IPS-18c (cell line): ENCODE measurements at regions not wholly inside any gene's neighbourhood (a gene's known extent, or its start where the extent isn't known, plus 50 kb on each side); places are given as distances from the start of the nearest gene placed in this dataset.

ENCODE experiments used
- H3K4me3 ChIP-seq: 2 replicates; pipeline ENCODE4 v1.7.0; 2013; ENCODE audit warnings: low read depth, mild to moderate bottlenecking, low read length, moderate library complexity; ENCODE audit not compliant: insufficient read depth
- H3K9me3 ChIP-seq: one replicate; pipeline ENCODE4 v1.6.1; 2013; ENCODE audit warnings: mild to moderate bottlenecking, low read length, moderate library complexity; ENCODE audit not compliant: control insufficient read depth, insufficient read depth

DNA sequence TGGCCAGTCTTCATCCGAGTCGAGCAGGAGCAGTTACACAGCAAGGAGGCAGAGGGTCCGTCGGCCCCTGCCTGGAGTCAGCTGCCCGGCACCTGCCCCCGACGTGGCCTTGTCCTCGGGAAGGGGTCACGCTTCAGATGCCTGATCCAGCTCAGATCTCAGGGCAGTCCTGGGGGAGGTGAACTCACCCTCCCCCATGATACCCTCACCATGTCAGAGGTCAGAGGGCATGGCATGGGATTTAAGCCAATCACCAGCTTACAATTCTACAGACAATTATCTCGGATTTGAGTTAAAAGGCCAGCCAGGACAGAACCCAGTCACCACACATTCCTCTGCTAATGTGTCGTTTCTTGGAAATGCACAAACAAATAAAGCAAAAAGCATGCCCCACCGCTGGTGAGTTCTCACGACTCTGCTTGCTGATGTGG lies 211.3 kb downstream of the FOXL1 start:
- no peak overlapping the region for H3K4me3 ChIP-seq
- H3K9me3 ChIP-seq, result no peaks in the 10 kb centered on the region

DNA sequence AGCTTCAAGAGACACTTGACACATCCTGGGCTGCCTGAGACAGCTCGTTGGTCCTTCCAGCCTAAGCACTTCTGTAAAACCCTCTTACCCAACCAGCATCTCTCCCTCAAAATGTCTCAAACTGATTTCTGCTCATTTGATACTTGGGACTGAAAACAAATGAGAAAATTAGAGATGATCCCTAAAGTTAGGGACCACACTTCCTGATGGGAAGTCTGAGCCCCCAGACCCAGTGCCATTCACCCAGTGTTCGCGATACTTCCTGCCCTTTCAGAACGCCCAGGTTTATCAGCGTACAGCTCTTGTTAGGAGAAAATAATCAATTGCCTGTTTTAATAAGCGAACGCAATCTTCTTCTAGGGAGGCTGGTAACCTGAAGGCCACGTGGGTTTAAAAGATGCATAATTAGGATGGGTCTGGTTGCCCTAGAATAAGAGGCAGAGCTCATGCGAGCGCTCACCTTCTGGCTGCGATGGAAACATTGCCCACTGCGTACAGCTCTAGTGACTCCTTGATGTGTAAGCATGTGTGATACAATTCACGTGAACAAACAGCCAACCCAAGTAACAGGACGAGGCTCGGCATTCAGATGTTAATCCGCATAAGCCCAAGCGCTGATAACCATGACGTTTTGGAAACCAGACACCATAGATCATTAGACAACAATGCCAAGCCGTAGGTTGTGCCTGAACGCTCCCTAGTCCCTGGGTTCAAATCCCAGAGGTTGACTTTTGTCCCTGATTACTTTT lies 213.1 kb downstream of the FOXL1 start:
- Histone ChIP-seq H3K4me3 (no peak overlapping the region), H3K9me3 (no peaks in the 10 kb centered on the region)

DNA sequence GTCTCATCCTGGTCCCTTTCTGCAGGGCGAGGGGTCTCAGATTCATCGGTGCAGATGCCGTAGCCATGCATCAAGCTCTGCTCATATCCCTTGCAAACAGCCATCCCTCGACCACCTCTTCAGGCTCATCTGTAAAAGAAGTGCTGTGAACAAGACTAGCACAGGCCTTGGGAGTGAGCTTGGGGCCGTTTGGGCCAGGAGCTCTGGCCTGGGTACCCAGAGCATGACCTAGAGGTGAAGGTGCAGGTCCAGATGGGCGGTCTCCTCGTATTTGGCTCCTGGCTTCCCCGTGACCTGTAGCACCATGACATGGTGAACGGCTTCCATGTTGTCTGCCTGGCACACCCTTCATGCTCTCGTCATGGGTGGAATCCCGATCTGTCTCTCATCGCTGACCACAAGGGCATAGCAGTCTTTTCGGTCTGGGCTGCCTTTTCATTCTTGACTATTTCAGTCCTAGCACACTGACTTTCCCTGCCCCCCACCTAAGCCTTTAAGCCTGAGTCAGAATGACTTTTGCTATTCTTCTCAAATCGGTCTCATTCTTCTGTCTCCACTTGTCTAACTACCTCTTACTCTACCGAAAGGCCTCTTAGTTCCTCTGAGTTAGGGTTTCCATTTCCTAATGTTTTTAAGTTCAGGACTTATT lies 216.0 kb downstream of the FOXL1 start:
- H3K4me3 ChIP-seq, result no peak overlapping the region
- H3K9me3 ChIP-seq, result no peaks in the 10 kb centered on the region

DNA sequence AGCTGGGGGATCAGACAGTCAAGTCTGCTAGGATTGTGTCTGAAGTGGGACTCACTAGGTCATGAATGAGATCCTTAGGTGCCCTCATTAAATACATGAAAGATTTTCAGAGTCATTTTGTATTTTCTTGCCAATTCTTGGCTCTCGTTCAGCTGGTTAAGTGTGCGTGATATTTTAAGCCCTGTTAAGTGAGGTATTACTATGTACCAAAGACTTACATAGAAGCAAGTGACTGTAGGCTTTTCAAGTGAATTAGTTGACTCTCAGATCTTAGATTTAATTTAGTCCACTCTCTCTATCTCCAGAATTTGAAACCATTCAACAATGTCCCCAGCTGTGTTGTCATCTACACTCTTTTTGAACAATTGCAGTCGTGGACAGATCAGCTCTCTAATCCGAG lies 219.4 kb downstream of the FOXL1 start:
- no peaks in the 10 kb centered on the region for H3K9me3 ChIP-seq
- no peak overlapping the region for H3K4me3 ChIP-seq

DNA sequence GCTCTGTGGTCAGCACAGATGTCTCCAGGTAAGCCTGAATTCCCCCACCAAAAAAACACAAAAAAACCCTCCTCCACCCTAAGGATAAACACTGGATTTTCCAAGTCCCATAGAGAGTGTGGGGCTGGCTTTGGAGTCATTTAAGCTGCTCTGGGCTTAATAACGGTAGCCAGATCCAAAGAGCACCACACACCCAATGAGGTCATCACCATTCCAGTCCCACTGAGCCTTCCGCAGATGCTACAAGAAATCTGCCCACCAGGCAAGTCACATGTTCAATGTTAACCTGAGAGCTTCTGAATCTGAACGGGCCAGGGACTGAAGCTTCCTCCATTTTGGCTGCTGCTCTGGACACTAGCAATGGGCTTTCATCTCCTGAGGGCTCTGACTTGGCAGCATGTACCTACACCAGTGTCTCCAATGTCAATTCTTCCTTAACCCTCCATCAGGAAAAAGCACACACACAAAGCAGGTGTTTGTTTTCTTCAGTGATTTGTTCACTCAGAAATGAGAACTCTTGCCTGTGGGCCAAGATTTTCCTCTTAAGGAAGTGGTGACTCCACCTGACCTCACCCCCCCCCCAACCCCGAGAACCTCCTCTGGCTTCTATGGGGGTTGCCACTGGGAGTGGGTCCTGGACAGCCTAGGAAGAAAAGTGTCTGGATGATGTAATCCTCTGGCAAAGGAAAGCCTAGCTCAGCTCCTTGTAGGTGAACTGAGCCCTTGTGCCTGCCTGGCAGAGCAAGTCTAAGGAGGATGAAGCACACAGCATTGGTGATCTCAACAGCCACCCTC lies 220.1 kb downstream of the FOXL1 start:
- Histone ChIP-seq H3K4me3 (no peak overlapping the region), H3K9me3 (no peaks in the 10 kb centered on the region)

DNA sequence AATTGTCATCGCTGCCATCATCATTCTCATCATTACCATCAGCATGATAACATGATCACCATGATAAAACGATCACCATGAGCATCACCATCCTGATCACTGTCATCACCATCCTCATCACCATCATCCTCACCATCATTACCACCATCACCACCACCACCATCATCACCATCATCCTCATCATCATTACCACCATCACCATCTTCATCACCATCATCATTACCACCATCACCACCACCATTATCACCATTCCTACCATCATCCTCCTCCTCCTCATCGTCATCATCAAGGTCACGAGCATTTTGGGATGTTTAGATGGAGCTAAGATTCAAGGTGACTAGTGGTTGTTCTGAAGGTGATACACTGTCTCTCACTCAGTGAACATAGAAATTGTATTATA lies 221.0 kb downstream of the FOXL1 start:
- Histone ChIP-seq H3K4me3 (no peak overlapping the region), H3K9me3 (no peaks in the 10 kb centered on the region)

DNA sequence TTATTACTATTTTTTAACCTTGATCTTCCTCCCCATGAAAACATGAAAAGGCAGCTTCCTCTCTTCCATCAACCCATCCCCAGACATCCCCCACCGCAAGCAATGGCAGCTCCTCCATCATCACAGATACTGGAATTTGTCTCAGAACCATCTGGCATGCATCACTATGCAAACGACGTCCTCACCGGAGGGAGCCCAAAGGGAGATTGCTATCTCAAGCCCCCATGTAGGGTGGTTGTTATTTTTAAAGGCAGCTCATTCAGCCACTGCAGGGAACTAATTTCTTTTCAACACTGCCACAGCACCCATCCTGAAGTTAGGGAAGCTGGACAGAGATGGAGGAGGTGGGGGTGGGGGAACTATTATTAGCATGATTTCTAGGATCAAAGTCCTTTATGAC lies 222.5 kb downstream of the FOXL1 start:
- no peaks in the 10 kb centered on the region for H3K9me3 ChIP-seq
- H3K4me3 ChIP-seq, result no peak overlapping the region

DNA sequence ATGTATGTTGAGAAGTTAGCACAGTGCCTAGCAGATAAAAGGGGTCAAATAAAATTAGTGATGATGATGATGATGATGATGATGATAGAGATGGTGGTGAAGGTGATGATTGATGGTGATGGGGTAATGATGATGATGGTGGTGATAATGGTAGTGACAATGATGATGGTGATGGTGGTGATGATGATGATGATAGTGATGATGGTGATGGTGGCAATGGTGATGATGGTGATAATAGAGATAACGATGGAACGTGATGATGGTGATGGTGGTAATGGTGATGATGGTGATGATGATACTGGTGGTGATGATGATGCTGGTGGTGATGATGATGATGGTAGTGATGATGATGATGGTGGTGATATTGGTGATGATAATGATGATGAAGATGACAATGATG lies 223.7 kb downstream of the FOXL1 start:
- peaks cover 2% of the 10 kb centered on the region for H3K9me3 ChIP-seq
- H3K4me3 ChIP-seq, result no peak overlapping the region

DNA sequence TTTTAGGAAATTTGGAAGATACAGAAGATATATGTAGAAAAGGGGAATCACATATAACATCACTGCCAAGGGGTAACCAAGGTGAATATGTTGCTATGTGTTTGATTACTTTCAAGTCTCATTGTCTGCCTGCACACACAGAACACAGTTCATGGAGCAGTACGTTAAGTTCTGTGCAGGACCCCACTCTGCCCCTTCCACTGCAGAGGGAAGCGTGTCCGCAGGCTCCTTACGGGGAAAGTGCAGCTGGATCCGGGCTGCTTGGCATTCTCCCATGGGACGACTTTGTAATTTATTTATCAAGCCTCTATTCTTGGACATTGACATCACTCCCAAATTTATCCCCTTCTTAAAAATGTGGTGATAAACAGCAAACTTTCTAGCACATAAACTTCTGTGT lies 226.8 kb downstream of the FOXL1 start:
- Histone ChIP-seq H3K9me3 (peaks cover 2% of the 10 kb centered on the region), H3K4me3 (no peak overlapping the region)

DNA sequence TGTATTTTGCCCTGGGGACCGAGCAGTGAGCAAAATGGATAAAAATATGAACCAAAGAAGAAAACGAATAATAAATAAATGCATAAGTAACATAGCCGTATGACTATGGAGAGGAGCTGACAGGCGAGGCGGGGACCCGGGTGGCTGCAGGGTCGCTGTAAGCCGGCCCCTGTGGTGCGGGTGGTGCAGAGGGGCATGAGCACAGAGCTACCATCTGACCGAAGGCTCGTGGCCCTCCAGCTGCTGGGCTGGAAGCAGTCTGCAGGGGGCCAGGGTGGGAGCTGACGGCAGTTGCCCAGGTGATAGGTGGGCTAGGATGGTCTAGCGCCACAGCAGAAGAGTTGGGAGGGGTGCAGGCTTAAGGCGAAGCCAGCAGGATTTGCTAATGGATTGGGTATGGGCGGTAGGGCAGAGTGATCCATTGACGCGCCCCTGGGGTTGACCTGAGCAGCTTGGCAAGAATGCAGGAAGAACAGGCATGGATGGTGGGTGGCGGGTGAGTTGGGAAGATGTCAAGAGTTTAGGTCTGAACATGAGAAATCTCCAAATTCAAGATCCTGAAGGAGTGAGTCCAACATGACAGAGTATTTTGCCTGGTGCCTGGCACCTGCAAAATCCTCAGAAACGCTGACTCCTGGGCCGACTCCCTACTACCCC lies 228.0 kb downstream of the FOXL1 start:
- Histone ChIP-seq H3K4me3 (peak overlapping the region; percentile 34), H3K9me3 (peaks cover 2% of the 10 kb centered on the region)

DNA sequence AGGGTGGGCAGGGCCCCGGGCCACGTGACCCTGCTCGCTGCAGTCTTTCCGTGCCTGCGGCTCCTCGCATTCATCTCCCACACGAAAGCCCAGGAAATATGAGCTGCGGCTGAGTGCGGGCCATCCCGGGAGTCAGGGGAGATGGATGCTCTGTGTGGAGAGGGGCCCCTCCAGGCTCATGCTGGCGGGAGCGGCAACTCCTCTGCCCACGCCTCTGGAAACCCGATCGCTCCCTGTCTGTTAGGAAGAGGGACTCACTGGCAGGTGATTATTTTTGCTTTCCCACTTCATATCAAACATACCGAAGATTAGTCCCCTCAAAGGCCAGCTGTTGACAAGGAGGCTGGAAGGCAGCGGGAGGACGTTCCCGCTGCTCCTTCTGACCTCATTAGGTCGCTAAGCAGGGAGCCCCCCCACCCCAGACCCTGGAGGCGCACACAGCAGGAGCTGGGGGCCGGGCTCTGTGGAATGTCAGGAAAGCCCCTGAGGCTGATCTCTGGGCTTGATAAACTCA lies 228.5 kb downstream of the FOXL1 start:
- H3K4me3 ChIP-seq, result peak overlapping the region; percentile 34
- H3K9me3 ChIP-seq, result peaks cover 2% of the 10 kb centered on the region

DNA sequence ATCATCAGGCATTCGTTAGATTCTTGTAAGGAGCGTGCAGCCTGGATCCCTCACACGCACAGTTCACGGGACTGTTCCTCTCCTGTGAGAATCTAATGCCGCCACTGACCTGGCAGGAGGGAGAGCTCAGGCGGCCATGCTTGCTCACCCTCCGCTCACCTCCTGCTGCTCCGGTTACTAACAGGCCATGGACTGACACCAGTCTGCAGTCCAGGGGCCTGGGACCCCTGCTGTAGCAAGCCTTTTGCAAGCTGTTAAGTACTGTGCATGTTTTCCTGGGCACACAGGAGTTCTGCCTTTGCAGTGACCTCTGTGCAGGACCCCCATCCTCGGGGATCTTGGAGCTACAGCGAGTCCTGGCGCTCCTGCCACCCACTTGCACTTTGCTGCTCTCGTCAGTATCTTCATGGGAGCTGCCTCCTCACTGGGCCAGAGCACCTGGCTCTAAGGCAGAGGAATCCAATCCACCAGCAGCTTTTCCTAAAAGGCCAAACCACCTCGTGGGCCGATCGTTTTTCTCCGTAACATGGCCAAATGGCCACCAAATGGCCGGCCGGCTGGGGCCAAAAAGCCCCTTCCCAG lies 230.6 kb downstream of the FOXL1 start:
- Histone ChIP-seq H3K9me3 (peaks cover 2% of the 10 kb centered on the region), H3K4me3 (no peak overlapping the region)

DNA sequence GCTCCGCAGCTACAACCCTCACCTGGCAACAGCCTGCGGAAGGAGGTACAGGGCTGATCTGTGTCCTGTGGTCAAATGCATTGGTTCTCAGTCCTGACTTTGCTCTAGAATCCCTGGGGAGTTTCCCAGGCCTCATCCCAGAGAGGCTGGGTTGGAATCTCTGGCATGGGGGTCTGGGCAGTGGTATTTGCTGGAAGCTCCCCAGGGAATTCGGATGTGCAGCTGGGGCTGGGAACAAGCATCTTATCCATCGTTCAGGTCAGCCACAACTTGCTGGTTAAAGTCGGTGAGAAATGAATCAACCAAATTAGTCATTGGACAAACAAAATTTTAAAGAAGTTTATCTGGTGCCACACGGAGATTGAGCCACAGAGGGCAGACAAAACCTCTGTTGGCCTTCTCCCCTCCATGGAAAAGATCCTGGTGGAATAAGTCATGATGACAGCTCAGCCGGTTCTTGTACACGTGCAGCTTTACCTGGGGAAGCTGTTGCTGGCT lies 231.2 kb downstream of the FOXL1 start:
- no peak overlapping the region for H3K4me3 ChIP-seq

DNA sequence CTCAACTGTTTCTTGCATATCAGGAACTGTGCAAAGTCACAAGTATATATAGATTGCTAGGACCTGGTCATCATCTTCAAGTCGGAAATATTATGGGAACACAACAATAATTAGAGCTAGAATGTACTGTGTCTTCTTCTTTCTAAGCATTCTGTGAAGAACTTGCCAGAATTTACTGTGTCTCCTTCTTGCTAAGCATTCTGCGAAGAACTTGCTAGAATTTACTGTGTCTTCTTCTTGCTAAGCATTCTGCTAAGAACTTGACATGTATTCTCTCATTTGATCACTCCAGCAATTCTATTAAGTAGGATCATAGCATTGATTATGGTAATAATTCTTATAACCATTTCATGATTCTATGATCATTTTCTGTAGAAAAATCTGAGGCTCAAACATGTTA lies 231.7 kb downstream of the FOXL1 start:
- H3K4me3 ChIP-seq, result no peak overlapping the region
- H3K9me3 ChIP-seq, result peaks cover 2% of the 10 kb centered on the region

More for the DNA sequence above, 231.2 kb downstream of the FOXL1 start:
- peaks cover 2% of the 10 kb centered on the region for H3K9me3 ChIP-seq

DNA sequence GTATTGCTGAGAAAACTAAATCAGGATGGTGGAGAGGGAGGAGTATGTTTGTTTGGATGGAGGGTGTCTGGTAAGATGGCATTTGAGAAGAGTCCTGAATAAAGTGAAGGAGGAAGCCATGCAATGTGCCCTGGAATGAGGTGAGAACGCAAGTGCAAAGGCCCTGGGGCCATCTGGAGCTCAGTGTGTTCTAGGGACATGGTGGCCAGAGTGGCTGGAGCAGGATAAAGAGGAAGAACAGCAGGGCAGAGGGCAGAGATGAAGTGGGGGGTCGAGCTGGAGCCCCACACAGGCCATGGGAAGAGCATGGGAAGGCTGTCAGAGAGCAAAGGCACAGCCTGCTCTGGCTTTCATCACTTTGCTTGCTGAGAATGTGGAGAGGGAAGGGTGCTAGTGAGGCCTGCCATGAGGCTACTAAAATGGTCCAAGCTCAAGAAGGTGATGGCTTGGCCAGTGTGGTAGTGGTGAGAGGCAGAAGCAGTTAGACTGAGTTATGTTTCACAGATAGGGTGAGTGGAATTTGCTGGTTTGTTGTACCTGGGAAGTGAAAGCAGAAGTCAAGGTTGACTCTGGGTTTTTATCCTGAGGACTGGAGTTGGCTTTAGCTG lies 234.1 kb downstream of the FOXL1 start:
- Histone ChIP-seq H3K4me3 (no peak overlapping the region), H3K9me3 (no peaks in the 10 kb centered on the region)

DNA sequence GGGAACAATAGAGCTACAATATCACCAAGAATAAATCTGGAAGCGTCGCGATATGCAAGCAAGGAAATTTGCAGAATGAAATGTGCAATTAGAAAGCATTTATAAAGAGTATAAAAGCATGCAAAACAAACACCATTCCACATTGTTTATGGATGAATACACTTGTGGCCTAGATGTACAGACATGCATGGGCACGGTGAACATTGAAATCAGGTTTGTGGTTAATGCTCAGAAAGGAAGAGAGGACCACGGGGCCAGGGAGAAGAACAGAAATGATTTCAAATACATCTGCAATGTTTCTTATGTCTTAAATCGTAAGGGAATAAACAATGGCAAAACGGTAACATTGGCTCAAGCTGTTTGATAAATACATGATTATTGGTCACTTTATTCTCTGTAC lies 235.9 kb downstream of the FOXL1 start:
- no peaks in the 10 kb centered on the region for H3K9me3 ChIP-seq
- no peak overlapping the region for H3K4me3 ChIP-seq
